ENCODE measurements at regions not wholly inside any gene's neighbourhood (a gene's known extent, or its start where the extent isn't known, plus 50 kb on each side); places are given as distances from the start of the nearest gene placed in this dataset.

DNA sequence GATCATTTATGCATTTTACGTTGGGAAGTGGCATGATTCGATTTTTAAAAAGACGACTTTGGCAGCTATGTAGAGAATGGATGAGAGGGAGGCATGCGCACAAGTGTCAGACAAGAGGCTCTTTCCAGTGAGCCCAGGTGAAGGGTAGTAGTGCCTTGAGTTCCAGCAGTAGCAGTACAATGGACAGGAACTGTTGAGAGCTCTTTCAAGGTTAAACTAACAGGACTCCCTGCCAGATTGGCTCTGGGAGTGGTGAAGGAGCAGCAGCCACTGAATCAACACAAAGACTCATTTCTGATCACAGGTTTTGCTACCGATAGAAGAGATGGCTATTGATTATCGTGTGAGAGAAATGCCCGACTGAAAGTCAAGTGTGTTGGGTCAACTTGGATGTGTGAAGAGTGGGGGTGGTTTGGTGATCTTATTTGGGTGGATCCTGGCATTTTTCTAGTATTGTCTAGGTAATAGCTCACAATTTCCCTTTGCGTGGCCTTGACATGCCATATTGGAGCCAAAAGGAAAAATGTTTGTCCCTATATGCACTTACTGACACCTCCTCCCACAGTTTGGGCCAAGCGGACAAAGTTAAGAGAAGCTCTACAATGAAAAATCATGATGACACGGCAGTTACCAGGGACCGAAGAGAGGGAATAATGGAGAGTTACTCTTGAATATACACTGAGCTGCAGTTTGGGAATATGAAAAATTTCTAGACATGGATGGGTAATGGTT is 81.6 kb upstream of the MDFIC2 start:
- CTCF ChIA-PET = no interaction called here
- no peak overlapping the region for H3K4me3 Mint-ChIP-seq
- H3K27ac Mint-ChIP-seq = no peak overlapping the region
- H3K36me3 Mint-ChIP-seq (ENCODE audit: low read depth) = no peaks in the 10 kb centered on the region
- H3K27me3 Mint-ChIP-seq = no peaks in the 10 kb centered on the region
- H3K9me3 Mint-ChIP-seq = peaks cover 7% of the 10 kb centered on the region
- no peak for DNase-seq
- H3K4me1 Mint-ChIP-seq = no peaks in the 10 kb centered on the region
- POLR2A ChIA-PET = no interaction called here

DNA sequence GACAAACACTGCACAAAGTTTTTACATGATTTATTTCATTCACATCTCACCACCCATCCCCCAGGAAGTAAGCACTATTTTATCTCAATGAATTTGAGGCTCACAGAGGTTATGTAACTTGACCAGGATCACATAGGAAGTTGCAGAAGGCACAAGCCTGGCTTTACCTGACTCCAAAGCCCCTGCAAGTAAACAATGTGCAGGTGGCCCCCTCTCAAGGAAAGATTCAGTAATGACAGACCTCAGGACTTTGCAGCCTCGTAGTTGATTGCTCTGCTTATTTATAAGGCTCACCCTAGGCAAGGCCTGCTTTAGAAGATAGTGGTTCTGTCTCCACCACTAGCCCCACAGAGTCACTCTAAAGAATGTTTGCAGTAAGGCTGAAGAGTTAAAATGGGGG is 79.8 kb upstream of the MDFIC2 start:
- no peak for DNase-seq
- POLR2A ChIA-PET = no interaction called here
- Mint-ChIP-seq H3K36me3 (ENCODE audit: low read depth) (no peaks in the 10 kb centered on the region), H3K4me3 (no peak overlapping the region), H3K27ac (no peak overlapping the region), H3K27me3 (no peaks in the 10 kb centered on the region), H3K9me3 (peaks cover 7% of the 10 kb centered on the region), H3K4me1 (no peaks in the 10 kb centered on the region)
- CTCF ChIA-PET = no interaction called here

DNA sequence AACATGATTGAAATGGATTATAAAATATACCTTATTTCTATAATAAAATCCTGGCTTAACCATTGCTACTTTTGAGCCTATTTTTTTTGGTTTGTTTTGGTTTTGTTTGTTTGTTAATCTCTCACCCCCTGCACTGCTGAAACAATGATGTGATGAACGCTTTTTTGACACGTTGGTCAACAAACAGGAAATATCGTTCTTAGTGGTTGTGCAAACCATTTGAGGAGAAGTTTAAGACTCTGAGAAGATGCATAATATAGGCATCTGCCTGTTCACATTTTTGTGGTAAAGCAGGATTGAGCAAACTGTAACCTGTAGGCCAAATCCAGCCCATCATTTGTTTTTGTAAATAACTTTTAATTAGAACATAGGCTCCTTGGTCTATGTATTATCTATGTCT is 75.5 kb upstream of the MDFIC2 start:
- H3K4me3 Mint-ChIP-seq = no peak overlapping the region
- no peaks in the 10 kb centered on the region for H3K27me3 Mint-ChIP-seq
- H3K9me3 Mint-ChIP-seq = peaks cover 3% of the 10 kb centered on the region
- no peak overlapping the region for H3K27ac Mint-ChIP-seq
- DNase-seq = no peak
- ChIA-PET CTCF (no interaction called here), POLR2A (no interaction called here)
- H3K36me3 Mint-ChIP-seq (ENCODE audit: low read depth) = no peaks in the 10 kb centered on the region
- no peaks in the 10 kb centered on the region for H3K4me1 Mint-ChIP-seq

DNA sequence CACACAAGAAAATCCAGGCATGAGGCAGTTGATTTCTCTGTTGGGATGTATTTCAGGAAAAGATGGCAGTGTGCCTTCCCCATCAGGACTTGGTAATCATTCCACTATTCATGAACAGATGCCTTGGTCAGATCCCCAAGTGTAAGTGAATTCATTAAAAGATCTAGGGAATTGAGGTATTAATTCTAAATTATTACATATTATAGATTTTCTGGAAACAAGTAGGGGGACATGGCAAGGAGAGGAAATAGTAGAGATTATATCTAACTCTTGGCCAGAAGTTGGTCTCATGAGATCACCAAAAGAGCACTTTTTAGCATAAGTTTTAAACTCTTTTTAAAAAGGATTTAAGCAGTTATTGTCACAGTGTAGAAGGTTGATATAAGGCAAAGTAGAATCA is 74.4 kb upstream of the MDFIC2 start:
- Mint-ChIP-seq H3K27ac (no peak overlapping the region), H3K4me1 (no peaks in the 10 kb centered on the region), H3K9me3 (peaks cover 3% of the 10 kb centered on the region), H3K4me3 (no peak overlapping the region), H3K36me3 (ENCODE audit: low read depth) (no peaks in the 10 kb centered on the region), H3K27me3 (no peaks in the 10 kb centered on the region)
- POLR2A ChIA-PET = no interaction called here
- no peak for DNase-seq
- CTCF ChIA-PET = no interaction called here

DNA sequence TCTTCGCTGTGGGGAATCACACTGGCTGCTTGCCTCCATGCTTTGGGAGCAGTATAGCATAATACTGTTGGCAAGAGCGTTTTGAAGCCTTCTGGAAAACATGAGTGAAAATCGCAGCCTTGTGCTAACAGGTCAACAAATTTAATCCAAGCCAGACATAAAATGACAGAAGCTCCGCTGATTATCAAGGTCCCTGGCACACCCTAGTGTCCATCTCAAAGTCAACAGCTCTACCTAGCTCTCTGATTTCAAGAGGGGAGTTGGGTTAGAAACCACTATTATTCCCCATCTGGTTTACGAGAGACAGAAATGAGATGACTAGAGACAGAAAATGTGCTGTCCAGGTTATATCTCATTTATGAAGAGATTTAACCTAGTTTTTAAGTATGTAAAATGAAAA is 73.6 kb upstream of the MDFIC2 start:
- no peaks in the 10 kb centered on the region for H3K27me3 Mint-ChIP-seq
- no peaks in the 10 kb centered on the region for H3K36me3 Mint-ChIP-seq (ENCODE audit: low read depth)
- peaks cover 3% of the 10 kb centered on the region for H3K9me3 Mint-ChIP-seq
- no peak overlapping the region for H3K27ac Mint-ChIP-seq
- POLR2A ChIA-PET = no interaction called here
- no peaks in the 10 kb centered on the region for H3K4me1 Mint-ChIP-seq
- CTCF ChIA-PET = no interaction called here
- no peak overlapping the region for H3K4me3 Mint-ChIP-seq
- no peak for DNase-seq

DNA sequence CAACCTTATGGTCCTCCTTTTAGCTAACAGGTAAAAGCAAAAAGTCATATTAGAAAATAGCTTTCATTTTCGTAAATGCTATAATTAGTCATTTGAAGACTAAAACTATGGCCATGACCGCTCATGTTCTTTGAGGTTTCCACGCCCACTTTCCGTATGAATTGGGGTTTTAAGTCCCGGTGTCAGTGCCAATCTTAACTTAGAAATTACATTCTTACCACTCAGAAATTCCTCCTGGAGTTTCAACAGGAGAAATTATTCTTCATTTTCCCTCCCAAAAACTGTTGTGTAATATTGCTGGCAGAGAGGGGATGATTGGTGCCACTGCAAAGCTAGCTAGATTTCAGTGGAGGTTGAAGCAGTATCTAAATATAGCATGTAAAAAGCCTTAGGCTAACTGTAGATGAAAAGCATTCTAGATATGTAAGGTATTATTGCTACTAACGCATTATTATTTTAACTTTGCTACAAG is 71.0 kb upstream of the MDFIC2 start:
- Mint-ChIP-seq H3K4me1 (no peaks in the 10 kb centered on the region), H3K4me3 (no peak overlapping the region), H3K27me3 (no peaks in the 10 kb centered on the region), H3K27ac (no peak overlapping the region), H3K36me3 (ENCODE audit: low read depth) (no peaks in the 10 kb centered on the region), H3K9me3 (no peaks in the 10 kb centered on the region)
- POLR2A ChIA-PET = no interaction called here
- CTCF ChIA-PET = no interaction called here
- DNase-seq = no peak

DNA sequence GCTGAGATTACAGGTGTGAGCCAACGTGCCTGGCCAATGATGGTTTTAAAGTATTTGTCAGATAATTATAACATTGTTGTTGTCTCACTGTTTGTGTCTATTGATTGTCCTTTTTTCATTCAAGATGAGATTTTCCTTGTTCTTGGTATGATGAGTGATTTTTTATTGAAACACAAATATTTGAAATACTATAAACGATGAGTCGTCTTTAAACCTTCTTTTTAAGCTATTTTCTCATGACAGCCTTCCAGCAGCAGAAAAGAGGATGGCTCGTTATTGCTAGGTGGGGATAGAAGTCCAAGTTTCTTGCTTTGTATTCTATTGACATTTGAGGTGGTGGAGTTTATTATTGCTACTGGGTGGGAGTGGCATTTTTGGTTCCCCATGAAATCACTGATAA is 61.7 kb upstream of the MDFIC2 start:
- CTCF ChIA-PET = no interaction called here
- DNase-seq = no peak
- no peaks in the 10 kb centered on the region for H3K27me3 Mint-ChIP-seq
- no peak overlapping the region for H3K4me3 Mint-ChIP-seq
- H3K36me3 Mint-ChIP-seq (ENCODE audit: low read depth) = no peaks in the 10 kb centered on the region
- H3K27ac Mint-ChIP-seq = no peak overlapping the region
- peaks cover 2% of the 10 kb centered on the region for H3K9me3 Mint-ChIP-seq
- POLR2A ChIA-PET = no interaction called here
- H3K4me1 Mint-ChIP-seq = no peaks in the 10 kb centered on the region
